ENCODE measurements at regions not wholly inside any gene's neighbourhood (a gene's known extent, or its start where the extent isn't known, plus 50 kb on each side); places are given as distances from the start of the nearest gene placed in this dataset.

- TF ChIP-seq, protein P1, sequence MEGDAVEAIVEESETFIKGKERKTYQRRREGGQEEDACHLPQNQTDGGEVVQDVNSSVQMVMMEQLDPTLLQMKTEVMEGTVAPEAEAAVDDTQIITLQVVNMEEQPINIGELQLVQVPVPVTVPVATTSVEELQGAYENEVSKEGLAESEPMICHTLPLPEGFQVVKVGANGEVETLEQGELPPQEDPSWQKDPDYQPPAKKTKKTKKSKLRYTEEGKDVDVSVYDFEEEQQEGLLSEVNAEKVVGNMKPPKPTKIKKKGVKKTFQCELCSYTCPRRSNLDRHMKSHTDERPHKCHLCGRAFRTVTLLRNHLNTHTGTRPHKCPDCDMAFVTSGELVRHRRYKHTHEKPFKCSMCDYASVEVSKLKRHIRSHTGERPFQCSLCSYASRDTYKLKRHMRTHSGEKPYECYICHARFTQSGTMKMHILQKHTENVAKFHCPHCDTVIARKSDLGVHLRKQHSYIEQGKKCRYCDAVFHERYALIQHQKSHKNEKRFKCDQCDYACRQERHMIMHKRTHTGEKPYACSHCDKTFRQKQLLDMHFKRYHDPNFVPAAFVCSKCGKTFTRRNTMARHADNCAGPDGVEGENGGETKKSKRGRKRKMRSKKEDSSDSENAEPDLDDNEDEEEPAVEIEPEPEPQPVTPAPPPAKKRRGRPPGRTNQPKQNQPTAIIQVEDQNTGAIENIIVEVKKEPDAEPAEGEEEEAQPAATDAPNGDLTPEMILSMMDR (conservative IDR thresholded peaks at IDR 0.05; ENCODE audit: low read length): no peak
- no peak for TF ChIP-seq EZH2phosphoT487 (IDR thresholded peaks at IDR 0.05; ENCODE audit: borderline replicate concordance)
Observed at GRCh38 chr2:8149985-8150539, 531.8 kb upstream of the ID2 start.

Data from Loucy (cell line).